ENCODE measurements at regions not wholly inside any gene's neighbourhood (a gene's known extent, or its start where the extent isn't known, plus 50 kb on each side); places are given as distances from the start of the nearest gene placed in this dataset.

DNA sequence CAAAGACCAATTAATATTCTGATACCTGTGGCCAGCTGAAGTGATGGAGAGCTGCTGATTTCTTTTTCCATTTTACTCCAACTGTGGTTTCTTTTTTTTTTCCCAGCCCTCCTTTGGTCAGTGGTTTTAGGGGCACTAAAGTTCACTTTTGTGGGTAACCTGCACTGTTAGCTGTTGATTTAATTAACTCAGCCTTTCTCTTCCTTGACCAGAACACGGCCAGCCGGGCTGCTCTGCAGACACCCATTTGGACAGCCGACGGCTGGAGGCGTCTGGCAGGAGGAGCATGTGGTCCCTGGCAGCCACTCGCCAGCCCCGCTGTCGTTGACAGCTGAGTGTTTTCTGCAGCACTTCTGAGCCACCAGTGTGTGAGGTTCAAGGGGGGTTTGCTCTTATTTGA is 136.2 kb upstream of the RUNX3 start:
- peaks cover 0 to 4% (median 0%) of the 10 kb centered on the region in 4 donors for H3K27me3 ChIP-seq
- peaks cover 0 to 11% (median 6%) of the 10 kb centered on the region in 4 donors for H3K4me1 ChIP-seq
- intact Hi-C loops (cut with DNase I) = no loop called here
- no peak overlapping the region for H3K27ac ChIP-seq (replicated peaks in 1 of 4)
- H3K9me3 ChIP-seq = no peaks in the 10 kb centered on the region
- WGBS = 10% methylated on average over 8 of the region's 8 CpGs
- TF ChIP-seq EP300 (IDR thresholded peaks at IDR 0.05) = no peak
- no peak for TF ChIP-seq POLR2A (IDR thresholded peaks at IDR 0.05; ENCODE audit: low read depth)
- TF ChIP-seq, protein P1, sequence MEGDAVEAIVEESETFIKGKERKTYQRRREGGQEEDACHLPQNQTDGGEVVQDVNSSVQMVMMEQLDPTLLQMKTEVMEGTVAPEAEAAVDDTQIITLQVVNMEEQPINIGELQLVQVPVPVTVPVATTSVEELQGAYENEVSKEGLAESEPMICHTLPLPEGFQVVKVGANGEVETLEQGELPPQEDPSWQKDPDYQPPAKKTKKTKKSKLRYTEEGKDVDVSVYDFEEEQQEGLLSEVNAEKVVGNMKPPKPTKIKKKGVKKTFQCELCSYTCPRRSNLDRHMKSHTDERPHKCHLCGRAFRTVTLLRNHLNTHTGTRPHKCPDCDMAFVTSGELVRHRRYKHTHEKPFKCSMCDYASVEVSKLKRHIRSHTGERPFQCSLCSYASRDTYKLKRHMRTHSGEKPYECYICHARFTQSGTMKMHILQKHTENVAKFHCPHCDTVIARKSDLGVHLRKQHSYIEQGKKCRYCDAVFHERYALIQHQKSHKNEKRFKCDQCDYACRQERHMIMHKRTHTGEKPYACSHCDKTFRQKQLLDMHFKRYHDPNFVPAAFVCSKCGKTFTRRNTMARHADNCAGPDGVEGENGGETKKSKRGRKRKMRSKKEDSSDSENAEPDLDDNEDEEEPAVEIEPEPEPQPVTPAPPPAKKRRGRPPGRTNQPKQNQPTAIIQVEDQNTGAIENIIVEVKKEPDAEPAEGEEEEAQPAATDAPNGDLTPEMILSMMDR (IDR thresholded peaks at IDR 0.05) = no peak
- TF ChIP-seq POLR2AphosphoS5 (IDR thresholded peaks at IDR 0.05) = no peak
- H3K4me3 ChIP-seq = no peak overlapping the region
- no peaks in the 10 kb centered on the region for H3K36me3 ChIP-seq
- no peak for DNase-seq (ENCODE audit: extremely low spot score)

DNA sequence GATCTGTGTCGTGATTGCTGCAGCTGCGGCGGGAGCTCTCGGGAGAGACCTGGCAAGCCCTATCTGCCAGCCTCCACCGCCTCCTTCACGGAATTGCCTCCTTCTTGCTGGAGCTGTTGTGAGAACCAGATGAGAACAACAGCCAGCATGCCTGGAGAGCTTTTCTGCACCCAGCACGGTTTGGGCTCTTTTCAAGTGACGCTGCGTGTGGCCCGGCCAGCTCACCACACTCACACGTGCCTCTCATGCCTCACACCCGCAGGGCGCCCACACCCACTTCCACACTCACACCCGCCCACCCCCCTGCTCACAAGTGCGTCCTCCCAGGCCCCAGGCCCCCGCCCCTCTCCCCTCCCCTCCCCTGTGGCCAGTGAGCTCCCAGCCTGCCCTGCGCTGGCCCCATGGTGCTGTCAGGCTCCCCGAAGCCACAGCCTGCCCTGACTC is 135.7 kb upstream of the RUNX3 start:
- Histone ChIP-seq H3K27me3 (peaks cover 0 to 4% (median 0%) of the 10 kb centered on the region in 4 donors), H3K36me3 (no peaks in the 10 kb centered on the region), H3K9me3 (no peaks in the 10 kb centered on the region), H3K4me1 (peaks cover 0 to 11% (median 6%) of the 10 kb centered on the region in 4 donors), H3K27ac (replicated peaks in 1 of 4) (no peak overlapping the region), H3K4me3 (no peak overlapping the region)
- WGBS = 43% methylated on average over 11 of the region's 18 CpGs
- no peak for DNase-seq (ENCODE audit: extremely low spot score)
- intact Hi-C loops (cut with DNase I) = no loop called here
- TF ChIP-seq EP300 (IDR thresholded peaks at IDR 0.05) (no peak), POLR2AphosphoS5 (IDR thresholded peaks at IDR 0.05) (no peak), POLR2A (IDR thresholded peaks at IDR 0.05; ENCODE audit: low read depth) (no peak)
- TF ChIP-seq, protein P1 (IDR thresholded peaks at IDR 0.05) = no peak

DNA sequence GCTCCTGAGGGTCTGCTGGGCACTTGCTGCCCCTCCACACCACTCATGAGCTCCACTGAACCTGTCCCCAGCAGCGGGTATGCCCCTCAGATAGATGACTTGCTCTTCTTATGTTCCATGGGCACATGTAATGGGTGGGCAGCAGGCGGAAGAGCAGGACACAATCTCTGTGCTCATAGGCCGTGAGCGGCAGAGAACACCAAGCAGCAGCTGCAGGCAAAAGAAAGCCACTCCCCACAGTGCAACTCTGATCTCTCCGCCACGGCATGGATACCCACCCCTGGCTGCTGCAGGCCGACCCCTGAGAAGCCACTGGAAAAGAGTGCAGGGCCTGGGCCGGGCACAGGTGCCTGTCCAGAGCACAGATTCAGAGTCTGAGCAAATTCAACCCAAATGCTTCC is 135.2 kb upstream of the RUNX3 start:
- intact Hi-C loops (cut with DNase I) = no loop called here
- Histone ChIP-seq H3K4me1 (peaks cover 0 to 11% (median 6%) of the 10 kb centered on the region in 4 donors), H3K36me3 (no peaks in the 10 kb centered on the region), H3K27me3 (peaks cover 0 to 4% (median 0%) of the 10 kb centered on the region in 4 donors), H3K27ac (replicated peaks in 1 of 4) (no peak overlapping the region), H3K4me3 (no peak overlapping the region), H3K9me3 (no peaks in the 10 kb centered on the region)
- DNase-seq (ENCODE audit: extremely low spot score) = no peak
- WGBS = 100% methylated on average over 2 of the region's 8 CpGs
- TF ChIP-seq POLR2A (IDR thresholded peaks at IDR 0.05; ENCODE audit: low read depth) (no peak), POLR2AphosphoS5 (IDR thresholded peaks at IDR 0.05) (no peak), EP300 (IDR thresholded peaks at IDR 0.05) (no peak)
- TF ChIP-seq, protein P1 (IDR thresholded peaks at IDR 0.05) = no peak

DNA sequence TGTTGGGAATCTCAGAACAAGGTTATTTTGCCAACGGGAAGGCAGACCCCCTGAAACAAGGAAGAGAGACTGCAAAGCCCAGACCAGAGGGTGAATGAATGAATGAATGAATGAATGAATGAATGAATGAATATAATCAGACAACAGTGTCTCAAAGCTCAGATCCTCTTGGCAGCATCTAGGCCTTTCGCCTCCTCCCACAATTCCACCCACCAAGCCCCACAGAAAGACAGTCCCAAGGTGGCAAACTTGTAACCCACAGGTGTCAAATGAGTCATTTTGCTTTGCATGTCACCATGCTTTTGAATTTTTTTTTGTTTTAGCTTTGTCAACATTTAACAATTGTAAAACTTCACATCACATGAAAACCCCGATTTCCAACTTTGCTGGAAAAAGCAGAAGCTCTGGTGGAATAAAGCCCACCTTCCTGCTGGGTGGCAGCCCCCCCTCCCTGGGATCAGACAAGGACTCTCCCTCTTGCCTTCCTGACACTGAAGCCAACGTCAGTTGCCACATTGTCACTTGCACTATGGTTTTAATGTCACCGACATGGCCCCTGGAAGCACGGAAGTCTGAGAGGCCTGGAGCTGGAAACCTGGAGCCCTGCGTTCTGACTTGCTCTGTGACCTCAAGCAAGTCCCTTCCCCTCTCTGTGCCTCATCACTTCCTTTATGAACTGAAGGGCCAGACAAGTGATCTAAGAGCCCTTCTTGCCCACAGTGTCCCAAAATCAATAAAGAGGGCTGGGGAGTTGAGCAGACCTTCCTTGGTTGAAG is 134.6 kb upstream of the RUNX3 start:
- Histone ChIP-seq H3K4me3 (no peak overlapping the region), H3K4me1 (peaks cover 0 to 11% (median 6%) of the 10 kb centered on the region in 4 donors), H3K27ac (replicated peaks in 1 of 4) (no peak overlapping the region), H3K9me3 (no peaks in the 10 kb centered on the region), H3K36me3 (no peaks in the 10 kb centered on the region), H3K27me3 (peaks cover 0 to 4% (median 0%) of the 10 kb centered on the region in 4 donors)
- no peak for DNase-seq (ENCODE audit: extremely low spot score)
- WGBS = 81% methylated on average over 7 of the region's 7 CpGs
- intact Hi-C loops (cut with DNase I) = no loop called here
- TF ChIP-seq, protein P1 (IDR thresholded peaks at IDR 0.05) = no peak
- TF ChIP-seq POLR2A (IDR thresholded peaks at IDR 0.05; ENCODE audit: low read depth) (no peak), EP300 (IDR thresholded peaks at IDR 0.05) (no peak), POLR2AphosphoS5 (IDR thresholded peaks at IDR 0.05) (no peak)
